Transverse colon (tissue), 4 donors: ENCODE measurements at regions not wholly inside any gene's neighbourhood (a gene's known extent, or its start where the extent isn't known, plus 50 kb on each side); places are given as distances from the start of the nearest gene placed in this dataset.

Experiments used
- POLR2AphosphoS5 ChIP-seq, 3 donors: sonication (generic); formaldehyde crosslinking; IDR thresholded peaks; one replicate each; pipeline ENCODE4 v1.6.1; 2016; ENCODE audit warnings: antibody characterized with exemption in 3 of 3
- TF ChIP-seq, protein P1 (sequence below), 5 experiments: fragments of 200-600 bp in 3 of 5; fragments of 450-650 bp in 2 of 5; sonication (generic) in 3 of 5; IDR thresholded peaks; 1 replicate in 2 of 5; 2 replicates in 3 of 5; pipeline ENCODE4 v1.5.1; 2016 to 2017; ENCODE audit warnings: antibody characterized with exemption in 5 of 5, inconsistent platforms in 3 of 5, mild to moderate bottlenecking in 2 of 5, moderate library complexity in 1 of 5

GRCh38 chr1:37096523-37096922 is 62.2 kb upstream of the GRIK3 start:
- TF ChIP-seq POLR2AphosphoS5 (IDR thresholded peaks at IDR 0.05), result no peak
- TF ChIP-seq, protein P1, sequence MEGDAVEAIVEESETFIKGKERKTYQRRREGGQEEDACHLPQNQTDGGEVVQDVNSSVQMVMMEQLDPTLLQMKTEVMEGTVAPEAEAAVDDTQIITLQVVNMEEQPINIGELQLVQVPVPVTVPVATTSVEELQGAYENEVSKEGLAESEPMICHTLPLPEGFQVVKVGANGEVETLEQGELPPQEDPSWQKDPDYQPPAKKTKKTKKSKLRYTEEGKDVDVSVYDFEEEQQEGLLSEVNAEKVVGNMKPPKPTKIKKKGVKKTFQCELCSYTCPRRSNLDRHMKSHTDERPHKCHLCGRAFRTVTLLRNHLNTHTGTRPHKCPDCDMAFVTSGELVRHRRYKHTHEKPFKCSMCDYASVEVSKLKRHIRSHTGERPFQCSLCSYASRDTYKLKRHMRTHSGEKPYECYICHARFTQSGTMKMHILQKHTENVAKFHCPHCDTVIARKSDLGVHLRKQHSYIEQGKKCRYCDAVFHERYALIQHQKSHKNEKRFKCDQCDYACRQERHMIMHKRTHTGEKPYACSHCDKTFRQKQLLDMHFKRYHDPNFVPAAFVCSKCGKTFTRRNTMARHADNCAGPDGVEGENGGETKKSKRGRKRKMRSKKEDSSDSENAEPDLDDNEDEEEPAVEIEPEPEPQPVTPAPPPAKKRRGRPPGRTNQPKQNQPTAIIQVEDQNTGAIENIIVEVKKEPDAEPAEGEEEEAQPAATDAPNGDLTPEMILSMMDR (IDR thresholded peaks at IDR 0.05), result no peak
